ENCODE measurements at regions not wholly inside any gene's neighbourhood (a gene's known extent, or its start where the extent isn't known, plus 50 kb on each side); places are given as distances from the start of the nearest gene placed in this dataset.
A peak's percentile ranks its signal among the peaks of the same experiment; 100 is the strongest.

- H3K9me3 ChIP-seq (ENCODE audit: control insufficient read depth, insufficient read depth, low read length): no peaks in the 10 kb centered on the region
- H3K9me2 ChIP-seq (replicated peaks; ENCODE audit: control insufficient read depth, low read length): no peaks in the 10 kb centered on the region
- H4K20me1 ChIP-seq (ENCODE audit: control insufficient read depth, insufficient read depth, low read depth, low read length): no peaks in the 10 kb centered on the region
- peak overlapping the region; percentile 76 for H3K4me2 ChIP-seq (ENCODE audit: low read length)
- H3K36me3 ChIP-seq (ENCODE audit: control insufficient read depth, low read length): no peaks in the 10 kb centered on the region
- H3K4me3 ChIP-seq (ENCODE audit: low read length): peak overlapping the region; percentile 51
- no peaks in the 10 kb centered on the region for H3K27me3 ChIP-seq (ENCODE audit: control insufficient read depth, low read length)
- H3K27ac ChIP-seq (ENCODE audit: low read depth, low read length): peak overlapping the region; percentile 70
- peaks cover 6% of the 10 kb centered on the region; the same call in 1 of the 2 replicates for H3F3A ChIP-seq (ENCODE audit: control insufficient read depth, insufficient read depth)
- no peaks in the 10 kb centered on the region for H3K79me2 ChIP-seq (ENCODE audit: control insufficient read depth, low read length)
- TF ChIP-seq EZH2phosphoT487 (IDR thresholded peaks at IDR 0.05; ENCODE audit: borderline replicate concordance, low read length): no peak
- no peak for TF ChIP-seq CTCF (IDR thresholded peaks at IDR 0.05; ENCODE audit: low read depth, low read length, poor library complexity, severe bottlenecking)
- peaks cover 40% of the 10 kb centered on the region for H3K4me1 ChIP-seq (ENCODE audit: control insufficient read depth, low read length)
Observed at GRCh38 chr3:187828579-187829452, 83.5 kb upstream of the BCL6 start.

GRCh38 chr3:187830181-187830580 lies 84.9 kb upstream of the BCL6 start:
- peaks cover 6% of the 10 kb centered on the region; the same call in 1 of the 2 replicates for H3F3A ChIP-seq (ENCODE audit: control insufficient read depth, insufficient read depth)
- TF ChIP-seq EZH2phosphoT487 (IDR thresholded peaks at IDR 0.05; ENCODE audit: borderline replicate concordance, low read length): no peak
- TF ChIP-seq CTCF (IDR thresholded peaks at IDR 0.05; ENCODE audit: low read depth, low read length, poor library complexity, severe bottlenecking): no peak

GRCh38 chr3:187831125-187832051 lies 86.1 kb upstream of the BCL6 start:
- Histone ChIP-seq H3K4me1 (ENCODE audit: control insufficient read depth, low read length) (peaks cover 38% of the 10 kb centered on the region), H3K9me2 (replicated peaks; ENCODE audit: control insufficient read depth, low read length) (no peaks in the 10 kb centered on the region), H3K9me3 (ENCODE audit: control insufficient read depth, insufficient read depth, low read length) (no peaks in the 10 kb centered on the region), H3K36me3 (ENCODE audit: control insufficient read depth, low read length) (no peaks in the 10 kb centered on the region), H3K4me2 (ENCODE audit: low read length) (no peak overlapping the region), H4K20me1 (ENCODE audit: control insufficient read depth, insufficient read depth, low read depth, low read length) (no peaks in the 10 kb centered on the region), H3K27ac (ENCODE audit: low read depth, low read length) (no peak overlapping the region), H3K27me3 (ENCODE audit: control insufficient read depth, low read length) (no peaks in the 10 kb centered on the region), H3F3A (ENCODE audit: control insufficient read depth, insufficient read depth) (peaks cover 6% of the 10 kb centered on the region; the same call in 1 of the 2 replicates), H3K4me3 (ENCODE audit: low read length) (no peak overlapping the region), H3K79me2 (ENCODE audit: control insufficient read depth, low read length) (no peaks in the 10 kb centered on the region)
- TF ChIP-seq EZH2phosphoT487 (IDR thresholded peaks at IDR 0.05; ENCODE audit: borderline replicate concordance, low read length) (no peak), CTCF (IDR thresholded peaks at IDR 0.05; ENCODE audit: low read depth, low read length, poor library complexity, severe bottlenecking) (no peak)

More at GRCh38 chr3:187830181-187830580, 84.9 kb upstream of the BCL6 start:
- Histone ChIP-seq H3K27ac (ENCODE audit: low read depth, low read length) (no peak overlapping the region), H3K4me2 (ENCODE audit: low read length) (no peak overlapping the region), H3K4me3 (ENCODE audit: low read length) (no peak overlapping the region), H3K79me2 (ENCODE audit: control insufficient read depth, low read length) (no peaks in the 10 kb centered on the region), H3K4me1 (ENCODE audit: control insufficient read depth, low read length) (peaks cover 38% of the 10 kb centered on the region), H3K9me2 (replicated peaks; ENCODE audit: control insufficient read depth, low read length) (no peaks in the 10 kb centered on the region), H3K9me3 (ENCODE audit: control insufficient read depth, insufficient read depth, low read length) (no peaks in the 10 kb centered on the region), H3K36me3 (ENCODE audit: control insufficient read depth, low read length) (no peaks in the 10 kb centered on the region), H3K27me3 (ENCODE audit: control insufficient read depth, low read length) (no peaks in the 10 kb centered on the region), H4K20me1 (ENCODE audit: control insufficient read depth, insufficient read depth, low read depth, low read length) (no peaks in the 10 kb centered on the region)
